HG03066 (cell line): ENCODE measurements at regions not wholly inside any gene's neighbourhood (a gene's known extent, or its start where the extent isn't known, plus 50 kb on each side); places are given as distances from the start of the nearest gene placed in this dataset.

Source experiments
- ATAC-seq: cut with Tn5 transposase; IDR thresholded peaks from one replicate; pipeline ENCODE4 v1.9.1; 2021; ENCODE audit warnings: low read depth; ENCODE audit not compliant: unreplicated experiment

DNA sequence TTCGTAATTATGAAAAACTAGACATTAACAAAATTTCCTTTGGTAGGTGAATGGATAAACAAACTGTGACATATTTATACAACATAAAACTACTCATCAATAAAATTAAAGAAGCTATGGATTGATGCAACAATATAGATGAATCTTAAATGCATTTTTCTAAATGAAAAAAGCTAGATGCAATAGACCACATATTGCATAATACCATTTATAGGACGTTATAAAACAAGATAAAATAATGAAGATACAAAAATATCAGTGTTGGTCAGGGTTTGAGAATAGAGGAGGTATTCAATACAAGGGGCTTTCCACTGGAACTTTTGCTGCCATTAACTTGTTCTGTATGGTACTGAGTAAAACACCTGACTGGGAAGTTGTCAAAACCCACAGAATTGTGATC is 314.4 kb downstream of the GRB14 start:
- ATAC-seq = no peak

DNA sequence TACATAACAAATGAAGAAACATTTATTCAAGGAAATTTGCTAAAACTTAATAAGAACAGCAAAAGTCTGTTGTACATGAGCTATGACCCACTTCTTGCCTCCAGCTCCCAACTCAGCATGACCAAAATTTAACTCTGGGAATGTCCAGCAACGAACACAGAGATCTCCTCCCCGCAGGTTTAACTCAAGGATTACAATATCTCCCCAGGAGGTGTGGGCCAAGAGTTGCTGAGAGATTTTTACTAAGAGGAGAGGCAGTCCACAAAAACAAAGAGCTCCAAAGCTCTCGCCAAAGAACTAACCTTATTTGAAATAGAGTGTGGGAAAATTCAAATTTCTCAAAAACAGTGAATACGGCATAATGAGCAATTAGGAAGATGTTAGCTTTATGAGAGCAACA is 318.5 kb downstream of the GRB14 start:
- ATAC-seq = no peak

DNA sequence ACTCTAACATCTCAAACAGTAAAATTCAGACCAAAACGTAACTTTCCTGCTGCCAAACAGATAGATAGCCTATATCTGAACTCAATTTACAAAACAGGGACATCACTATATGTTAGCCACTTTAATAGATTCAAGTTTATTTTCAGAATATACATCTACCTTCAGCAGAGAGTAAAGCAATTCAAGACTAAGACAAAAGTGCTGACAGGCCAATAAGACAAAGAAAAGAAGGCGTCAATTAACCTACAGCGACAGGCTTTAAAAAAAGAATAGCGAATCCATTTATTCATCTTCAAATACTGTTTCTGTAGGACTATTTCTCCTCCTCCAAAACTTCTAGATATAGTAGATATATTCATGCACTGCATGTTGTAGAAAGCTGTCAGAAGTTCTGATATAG is 333.0 kb downstream of the GRB14 start:
- ATAC-seq = no peak

DNA sequence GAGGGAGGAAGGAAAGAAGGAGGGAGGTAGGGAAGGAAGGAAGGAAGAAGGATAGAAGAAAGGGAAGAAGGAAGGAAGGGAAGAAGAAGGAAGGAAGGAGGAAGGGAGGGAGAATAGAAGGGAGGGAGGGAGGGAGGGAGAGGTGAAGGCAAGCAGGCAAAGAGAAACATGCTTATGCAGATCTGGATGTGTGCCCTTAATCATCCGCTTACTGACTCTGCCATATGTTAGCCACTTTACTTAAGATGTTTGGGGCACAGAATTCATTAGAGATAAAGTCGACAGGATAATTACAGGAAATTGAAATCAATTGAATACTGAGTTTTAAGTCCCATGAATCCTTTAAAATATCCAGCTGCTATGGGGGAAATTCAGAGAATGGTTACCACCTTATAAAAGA is 334.2 kb downstream of the GRB14 start:
- no peak for ATAC-seq

DNA sequence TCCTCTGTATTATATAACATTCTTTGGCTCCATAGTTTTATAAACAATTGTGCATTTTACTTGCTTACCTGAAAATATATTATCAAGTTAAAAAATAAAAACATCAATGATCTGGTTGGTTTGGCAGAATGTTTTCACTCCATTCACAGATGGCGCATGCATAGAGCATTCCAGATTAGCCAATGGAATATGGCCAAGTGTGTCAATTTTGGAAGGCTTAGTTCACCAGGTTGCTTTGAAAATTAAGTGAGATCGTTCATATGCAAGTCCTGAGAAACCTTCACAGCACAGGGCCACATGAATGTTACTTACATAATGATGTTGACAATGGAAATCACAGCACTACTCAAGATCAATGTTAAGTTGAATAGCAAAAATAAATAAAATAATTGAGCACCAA is 335.7 kb downstream of the GRB14 start:
- ATAC-seq = no peak

DNA sequence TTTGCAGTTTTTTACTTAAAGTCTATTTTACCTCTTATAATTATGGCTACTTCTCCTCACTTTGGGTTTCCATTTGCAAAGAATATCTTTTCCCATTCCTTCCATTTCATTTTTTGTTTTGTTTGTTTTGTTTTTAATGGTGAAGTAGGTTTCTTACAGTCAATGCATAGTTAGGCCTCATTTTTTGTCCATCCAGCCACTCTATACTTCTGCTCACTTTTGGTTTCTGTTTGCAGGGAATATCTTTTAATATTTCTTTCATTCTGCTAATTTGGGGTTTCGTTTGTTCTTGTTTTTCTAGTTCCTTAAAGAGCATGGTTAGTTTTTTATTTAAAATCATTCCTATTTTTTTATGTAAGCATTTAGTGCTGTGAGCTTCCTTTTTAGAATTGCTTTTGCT is 339.4 kb downstream of the GRB14 start:
- no peak for ATAC-seq

DNA sequence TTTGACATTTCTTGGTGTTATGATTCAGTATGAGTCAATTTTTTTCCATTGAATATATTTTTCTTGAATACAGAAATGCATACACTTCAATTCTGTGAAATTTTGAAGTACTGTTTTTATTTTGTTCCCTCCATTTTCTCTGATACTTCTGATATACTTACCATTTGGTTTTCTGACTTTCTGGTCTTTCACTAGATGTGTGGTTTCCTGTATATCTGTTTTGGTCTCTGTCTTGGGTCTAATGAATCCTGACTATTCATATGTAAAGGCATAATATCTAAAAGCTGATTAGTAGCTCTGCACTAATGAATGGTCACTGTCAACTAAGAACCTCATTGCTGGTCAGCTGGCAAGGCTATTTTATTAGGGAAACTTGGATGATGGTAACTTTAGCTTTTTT is 345.6 kb downstream of the GRB14 start:
- ATAC-seq = no peak

DNA sequence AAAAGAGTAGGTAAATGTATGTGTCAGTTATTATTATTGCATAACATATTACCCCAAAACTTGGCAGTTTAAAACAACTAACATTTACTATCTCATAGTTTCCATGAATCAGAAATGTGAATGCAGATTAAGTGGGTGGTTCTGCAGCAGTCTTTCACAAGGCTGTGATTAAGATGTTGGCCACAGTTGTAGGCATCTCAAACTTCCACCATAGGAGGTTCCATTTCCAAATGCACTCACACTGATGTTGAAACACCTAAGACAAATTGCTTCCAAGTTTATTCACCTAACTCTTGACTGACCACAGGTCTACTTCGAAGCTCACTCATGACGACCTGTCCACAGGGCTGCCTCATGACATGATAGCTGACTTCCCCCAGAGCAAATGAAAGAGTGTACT is 360.8 kb downstream of the GRB14 start:
- no peak for ATAC-seq

DNA sequence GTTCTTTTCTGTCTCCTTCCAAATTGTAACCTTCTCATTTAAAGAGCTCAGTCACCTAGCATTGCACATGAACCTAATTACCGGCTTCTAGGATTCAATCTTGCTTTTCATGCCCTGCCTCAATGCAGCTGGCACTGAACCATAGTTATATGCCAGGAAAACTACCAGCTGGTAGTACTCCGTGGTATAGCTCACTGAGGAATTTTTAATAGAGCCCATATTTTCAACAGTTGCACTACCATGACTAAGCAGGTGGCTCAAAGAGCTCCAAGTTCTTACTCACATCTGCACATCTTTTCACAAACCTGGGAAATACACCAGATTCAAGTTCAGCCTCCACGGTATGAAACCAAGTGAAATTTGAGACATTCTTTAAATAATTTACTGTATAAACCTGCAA is 363.5 kb downstream of the GRB14 start:
- no peak for ATAC-seq

DNA sequence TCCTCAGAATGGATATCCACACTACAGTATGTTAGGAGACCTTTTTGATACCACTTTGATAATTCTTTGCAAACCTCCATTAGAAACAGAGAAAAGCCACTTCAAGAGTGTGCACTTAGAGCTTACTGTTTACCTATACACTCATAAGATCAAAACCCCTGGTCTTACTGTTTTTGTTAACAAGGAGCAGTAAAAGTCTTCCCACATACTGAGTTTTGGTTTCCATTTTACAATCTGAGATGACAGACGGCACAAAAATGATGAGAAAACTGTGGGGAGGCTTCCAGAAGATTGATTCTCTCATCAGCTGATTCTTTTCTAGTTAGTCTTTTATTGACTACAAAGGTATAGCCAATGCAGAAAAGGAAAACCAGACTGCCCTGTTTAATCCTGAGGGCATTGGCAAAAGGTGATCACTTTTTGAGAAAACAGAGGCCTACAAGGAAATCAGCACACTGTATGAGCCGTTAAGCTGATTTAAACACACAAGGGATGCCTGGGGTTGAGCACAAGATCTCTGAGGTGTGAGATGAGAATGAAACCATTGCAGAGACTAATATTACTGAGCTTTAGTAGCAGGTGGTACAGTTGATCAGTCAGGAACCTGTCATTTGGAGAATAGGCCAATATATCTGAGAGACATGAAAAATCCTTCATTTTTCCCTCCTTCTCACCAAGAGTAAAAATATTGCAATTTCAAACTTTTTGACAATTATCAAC is 368.6 kb downstream of the GRB14 start:
- ATAC-seq = peak; percentile 90

DNA sequence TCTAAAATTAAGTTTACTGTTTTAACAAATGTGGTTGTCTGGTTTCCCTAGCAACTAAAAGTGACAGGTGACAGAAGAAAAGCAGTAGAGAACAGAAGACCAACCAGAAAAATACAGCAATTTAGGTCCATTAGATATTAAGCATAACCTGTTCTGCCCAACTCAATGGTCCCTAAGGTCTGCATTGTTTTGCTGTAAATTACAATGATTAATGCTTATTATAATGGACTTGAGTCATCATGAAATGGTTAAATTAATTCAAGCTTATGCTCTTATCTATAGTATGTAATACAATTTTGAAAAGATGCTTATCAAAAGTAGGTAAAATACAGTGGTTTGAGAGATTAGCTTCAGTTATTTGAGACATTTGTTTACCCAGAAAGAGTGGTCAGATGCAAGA is 378.0 kb downstream of the GRB14 start:
- no peak for ATAC-seq

DNA sequence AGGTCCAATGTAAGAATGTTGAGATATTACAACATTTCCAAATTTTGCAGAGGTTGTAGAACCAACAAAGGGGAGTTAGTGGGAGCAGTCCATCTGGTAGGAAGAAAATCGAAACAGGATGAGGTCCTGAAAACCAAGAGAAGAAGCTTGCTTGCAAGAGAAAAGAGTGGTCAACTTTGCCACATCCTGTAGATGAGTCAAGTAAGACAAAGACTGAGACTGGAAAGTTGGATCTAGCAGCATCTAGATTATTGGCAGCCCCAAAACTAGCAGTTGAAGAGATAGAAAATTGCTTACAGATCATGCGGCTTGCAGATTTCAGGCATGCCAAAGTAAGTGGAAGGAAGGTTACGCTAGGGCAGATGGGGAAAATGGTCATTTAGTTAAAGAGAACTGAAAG is 378.9 kb downstream of the GRB14 start:
- no peak for ATAC-seq

DNA sequence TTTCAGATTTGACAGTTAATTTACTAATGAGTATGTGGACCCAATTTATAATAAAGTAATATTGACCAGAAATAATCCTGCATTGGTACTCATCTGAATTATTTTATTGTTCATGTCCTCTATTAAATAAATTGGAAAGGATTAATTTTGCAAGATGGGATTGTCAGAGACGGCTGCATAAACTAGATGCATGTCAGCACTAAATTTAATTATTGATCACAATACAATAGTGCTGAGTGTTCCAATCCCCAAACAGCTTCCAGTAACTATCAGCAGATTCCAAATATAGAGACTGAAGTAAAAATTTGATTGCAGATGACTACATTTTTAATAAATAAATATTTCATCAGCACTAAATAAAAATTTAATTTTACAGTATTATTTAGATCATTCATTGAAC is 387.2 kb downstream of the GRB14 start:
- no peak for ATAC-seq

DNA sequence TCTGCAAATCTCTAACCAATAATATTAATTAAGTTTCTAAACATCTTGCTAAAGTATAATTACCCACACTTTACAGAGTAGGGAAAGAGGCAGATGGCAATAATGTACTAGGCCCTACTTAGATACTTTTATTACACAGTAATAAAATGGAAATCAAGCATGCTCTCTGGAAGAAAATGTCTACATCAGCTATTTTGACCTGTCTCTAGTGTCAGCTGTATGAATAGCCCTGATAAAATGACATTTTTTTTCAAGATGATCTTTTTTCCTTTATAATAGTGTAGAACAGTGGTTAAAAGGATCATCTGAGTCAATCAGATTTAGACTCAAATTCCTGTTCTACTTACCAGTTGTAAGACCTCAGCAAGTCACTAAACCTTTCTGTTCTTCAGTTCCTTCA is 397.3 kb downstream of the GRB14 start:
- ATAC-seq = no peak

DNA sequence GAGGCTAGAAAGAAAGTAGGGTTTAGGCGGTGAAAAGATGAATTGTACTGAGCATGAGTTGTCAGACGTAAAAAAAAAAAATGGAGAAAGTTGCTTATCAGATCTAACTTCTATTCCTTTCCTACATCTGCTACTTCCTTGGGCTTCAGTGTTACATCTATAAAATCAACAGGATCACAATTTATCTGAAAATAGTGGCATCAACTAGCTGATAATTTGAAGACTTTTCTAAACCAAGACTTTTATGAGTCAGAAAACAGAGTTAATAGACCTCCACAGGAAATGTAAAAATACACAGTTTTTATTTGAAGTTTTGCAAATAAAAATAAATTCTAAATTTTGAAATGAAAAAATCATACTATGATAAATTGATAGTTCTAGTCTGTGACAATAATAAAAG is 399.8 kb downstream of the GRB14 start:
- ATAC-seq = no peak

DNA sequence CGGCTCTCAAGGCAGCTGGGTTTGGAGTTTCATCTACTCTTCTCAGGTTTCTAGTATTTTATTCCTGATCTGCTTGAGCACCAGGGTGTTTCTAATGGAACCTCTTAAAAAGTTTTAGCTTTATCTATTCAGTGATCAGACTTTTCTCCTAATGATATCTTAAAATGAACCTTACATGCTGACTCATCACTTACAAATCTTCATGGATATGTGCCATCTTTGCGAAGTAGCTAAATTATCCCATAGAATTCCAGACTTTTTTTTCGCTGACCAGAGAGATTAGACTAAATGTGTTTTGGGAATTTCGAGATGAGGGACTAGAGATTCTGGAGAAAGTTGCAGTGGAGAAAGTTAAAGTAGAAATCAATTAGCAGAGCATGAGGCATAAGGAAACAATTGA is 401.0 kb downstream of the GRB14 start:
- no peak for ATAC-seq

DNA sequence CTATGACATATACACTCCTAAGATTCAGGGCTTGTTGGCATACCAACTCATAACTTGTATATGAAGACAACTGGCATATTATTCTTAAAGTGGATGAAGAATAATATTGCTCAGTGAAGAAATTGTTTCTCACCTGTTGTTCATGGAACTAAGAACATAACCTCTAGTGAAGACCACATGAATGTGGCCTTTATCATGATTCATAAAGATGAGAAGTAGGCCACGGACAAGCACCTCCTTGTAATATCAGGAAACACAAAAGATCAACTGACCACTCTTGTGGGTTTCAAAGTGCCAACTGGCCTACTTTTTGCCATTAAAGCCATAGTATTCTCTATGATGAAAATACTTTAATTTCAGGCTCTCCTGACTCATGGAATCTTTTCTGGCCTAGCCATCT is 407.4 kb downstream of the GRB14 start:
- no peak for ATAC-seq

DNA sequence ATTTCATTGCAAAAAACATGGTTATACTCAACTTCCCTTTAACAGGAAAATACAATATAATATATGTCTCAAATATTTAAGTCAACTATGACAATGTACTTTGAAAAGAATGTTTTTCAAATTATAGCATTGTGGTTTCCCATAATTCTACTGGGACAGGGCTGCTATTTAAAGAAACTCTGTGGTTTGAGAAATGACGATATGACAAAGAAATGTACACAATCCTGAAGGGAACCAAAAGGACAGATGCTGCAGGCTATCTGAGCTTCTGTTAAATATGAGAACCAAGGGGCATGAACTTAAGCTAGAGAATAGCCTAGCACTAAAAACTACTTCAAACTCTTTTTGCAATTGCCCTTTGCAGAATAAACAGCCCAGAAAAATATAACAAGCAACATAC is 415.9 kb downstream of the GRB14 start:
- ATAC-seq = no peak

DNA sequence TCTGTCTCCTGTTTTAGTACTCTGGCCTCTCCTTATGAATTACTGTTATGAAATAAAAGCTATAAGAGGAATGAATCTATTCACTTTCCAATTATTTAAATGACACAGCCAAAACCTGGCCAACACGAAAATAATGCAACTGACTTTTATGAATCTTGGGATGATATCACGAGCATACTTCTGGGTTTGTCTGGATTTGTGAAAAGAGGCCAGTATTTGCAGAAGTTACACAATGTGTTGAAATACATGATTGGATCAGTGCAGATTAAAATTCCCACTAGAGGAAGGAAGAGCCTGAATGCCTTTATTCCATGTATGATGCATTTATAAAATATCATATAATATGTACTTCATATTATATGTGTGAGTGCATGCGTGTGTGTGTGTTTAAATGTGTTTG is 418.2 kb downstream of the GRB14 start:
- no peak for ATAC-seq

DNA sequence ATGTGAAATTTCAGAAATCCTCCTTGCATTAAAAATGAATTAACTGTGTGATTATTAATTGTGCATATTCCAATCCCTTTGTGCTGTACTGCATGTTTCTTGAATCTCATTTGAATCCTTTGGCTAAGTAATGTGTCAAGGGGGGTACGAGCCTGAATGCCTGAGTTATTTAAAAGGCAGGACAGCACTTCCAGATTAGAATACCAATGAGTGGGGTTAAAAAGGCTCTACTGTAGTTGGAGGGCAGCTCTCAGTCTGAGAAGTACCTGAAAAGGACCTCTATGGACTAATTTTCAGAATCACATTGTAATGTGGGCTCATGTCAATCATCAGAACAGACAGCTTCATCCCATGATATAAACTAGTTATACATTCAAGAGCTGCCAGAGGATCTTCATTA is 423.0 kb downstream of the GRB14 start:
- ATAC-seq = no peak

DNA sequence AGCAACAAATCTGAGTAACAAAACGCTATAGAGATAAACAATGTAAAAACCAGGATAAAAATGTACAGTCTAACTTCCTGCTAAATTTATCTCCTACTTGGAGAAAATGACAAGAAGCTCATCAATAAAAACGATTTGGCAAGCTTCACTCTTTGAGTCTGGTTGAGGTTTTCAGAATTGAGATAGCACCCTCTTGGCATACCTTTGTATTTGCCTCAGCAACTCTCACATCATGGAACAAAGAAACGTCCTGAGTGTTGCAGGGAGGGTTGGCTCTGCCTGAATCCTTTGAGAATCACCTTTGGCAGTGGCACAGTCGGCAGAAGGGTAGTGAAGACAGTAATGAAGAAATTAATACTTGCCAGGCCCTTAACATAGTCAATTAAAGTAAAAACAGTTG is 430.6 kb downstream of the GRB14 start:
- no peak for ATAC-seq

DNA sequence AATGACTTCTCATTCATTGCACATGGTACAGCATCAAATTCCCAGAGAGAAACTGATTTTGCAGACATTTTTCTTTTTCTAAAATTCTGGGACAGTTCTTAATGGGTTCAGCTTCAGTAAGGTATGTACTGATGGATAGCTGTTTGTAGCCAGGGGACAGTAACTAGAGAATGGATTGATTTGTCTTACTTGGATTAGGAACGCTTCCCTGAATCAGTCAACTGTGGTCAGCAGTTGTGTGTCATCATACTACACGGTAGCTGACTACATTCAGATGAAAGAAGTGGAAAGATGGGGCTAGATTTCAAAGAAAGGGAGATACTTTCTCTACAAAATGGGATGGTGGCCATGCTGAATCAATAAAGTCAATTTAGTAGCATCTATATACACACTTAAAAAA is 431.4 kb downstream of the GRB14 start:
- no peak for ATAC-seq

DNA sequence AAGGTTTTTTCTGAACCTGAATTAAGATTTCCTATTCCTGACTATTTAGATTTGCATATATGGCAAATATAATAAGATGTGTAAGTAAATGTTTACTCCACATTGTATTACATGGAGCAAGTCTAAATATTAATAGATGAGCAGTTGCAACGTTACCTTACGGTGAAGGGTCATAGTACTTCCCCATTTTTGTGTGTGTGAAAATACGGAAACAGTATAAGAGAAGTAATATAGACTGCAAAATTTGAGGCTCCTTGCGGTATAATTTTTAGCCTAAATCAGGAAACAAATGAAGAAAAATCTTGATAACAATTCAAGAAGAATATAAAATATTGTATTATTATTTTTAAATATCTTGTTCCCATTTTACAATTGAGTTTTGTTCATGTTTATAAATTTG is 434.2 kb downstream of the GRB14 start:
- ATAC-seq = no peak
